OCI-LY7 (cell line): ENCODE measurements at regions not wholly inside any gene's neighbourhood (a gene's known extent, or its start where the extent isn't known, plus 50 kb on each side); places are given as distances from the start of the nearest gene placed in this dataset.

ENCODE experiments used
- BruUV-seq: library from RNA; stranded (reverse); fragments of 400-500 nt; replicated peaks from 2 replicates; lab custom pipeline; 2021; lab: Mats Ljungman, UMichigan
- CTCF ChIA-PET: fragments of 300-600 bp; sonication (Branson Sonifier 250); formaldehyde crosslinking; loops from one replicate; lab custom pipeline; 2022; ENCODE audit warnings: antibody characterized with exemption; ENCODE audit not compliant: unreplicated experiment; lab: Charles Lee
- POLR2A ChIA-PET: fragments of 300-600 bp; sonication (Branson Sonifier 250); formaldehyde crosslinking; loops from one replicate; lab custom pipeline; 2022; ENCODE audit warnings: antibody characterized with exemption; lab: Charles Lee
- DNase-seq: peaks from one replicate; pipeline ENCODE4 v3.0.0-alpha.2; 2015; ENCODE audit warnings: low spot score
- H2AFZ ChIP-seq: fragments of 200-600 bp; sonication (generic), shearing (Covaris generic); 2 replicates; pipeline ENCODE4 v1.6.1; 2014; ENCODE audit warnings: mild to moderate bottlenecking, antibody characterized with exemption, low read length, moderate library complexity
- H3K27ac ChIP-seq: fragments of 200-600 bp; sonication (generic); 2 replicates; pipeline ENCODE4 v1.5.1; 2014; ENCODE audit warnings: mixed run types, low read depth, mild to moderate bottlenecking, moderate library complexity, low read length, inconsistent platforms; ENCODE audit not compliant: poor library complexity, severe bottlenecking
- H3K36me3 ChIP-seq: fragments of 200-600 bp; sonication (generic); 2 replicates; pipeline ENCODE4 v1.6.1; 2014; ENCODE audit warnings: mild to moderate bottlenecking, antibody characterized with exemption, low read length, moderate library complexity, mixed read lengths; ENCODE audit not compliant: insufficient read depth
- H3K4me1 ChIP-seq: fragments of 200-600 bp; sonication (generic); 2 replicates; pipeline ENCODE4 v1.5.1; 2014; ENCODE audit warnings: mild to moderate bottlenecking, low read length; ENCODE audit not compliant: insufficient read depth, poor library complexity, severe bottlenecking
- H3K4me2 ChIP-seq: fragments of 200-600 bp; sonication (generic); 2 replicates; pipeline ENCODE4 v1.6.1; 2014; ENCODE audit warnings: mild to moderate bottlenecking, low read length
- H3K4me3 ChIP-seq: fragments of 200-600 bp; sonication (generic); 2 replicates; pipeline ENCODE4 v1.5.1; 2014; ENCODE audit warnings: mild to moderate bottlenecking, low read depth, low read length; ENCODE audit not compliant: poor library complexity, severe bottlenecking
- H3K79me2 ChIP-seq: fragments of 200-600 bp; sonication (generic); 2 replicates; pipeline ENCODE4 v1.6.1; 2016; ENCODE audit warnings: low read depth, mild to moderate bottlenecking, low read length, moderate library complexity, mixed read lengths; ENCODE audit not compliant: insufficient read depth
- H3K9me2 ChIP-seq: fragments of 200-600 bp; sonication (generic); 2 replicates; pipeline ENCODE4 v1.6.1; 2016; ENCODE audit warnings: mild to moderate bottlenecking, low read length, mixed read lengths; ENCODE audit not compliant: insufficient read depth
- H3K9me3 ChIP-seq: fragments of 200-600 bp; sonication (generic); 2 replicates; pipeline ENCODE4 v1.6.1; 2014; ENCODE audit warnings: mild to moderate bottlenecking, mixed run types, low read length, mixed read lengths
- H4K20me1 ChIP-seq: fragments of 200-600 bp; sonication (generic); 2 replicates; pipeline ENCODE4 v1.6.1; 2014; ENCODE audit warnings: mild to moderate bottlenecking, antibody characterized with exemption, low read length, moderate library complexity, mixed read lengths; ENCODE audit not compliant: insufficient read depth
- EZH2phosphoT487 ChIP-seq: fragments of 200-600 bp; sonication (generic); IDR thresholded peaks from 2 replicates; pipeline ENCODE4 v1.6.1; 2018; ENCODE audit warnings: low read depth, borderline replicate concordance, mild to moderate bottlenecking, mixed run types, antibody characterized with exemption, low read length, moderate library complexity, mixed read lengths
- intact Hi-C: fragments of 100-400 bp; cut with micrococcal nuclease; formaldehyde crosslinking; loops from one replicate; pipeline ENCODE4 v1.10.0; 2022; ENCODE audit not compliant: unreplicated experiment
- TF ChIP-seq, protein P1 (sequence below): fragments of 200-600 bp; sonication (generic); conservative IDR thresholded peaks from 2 replicates; pipeline ENCODE4 v1.5.1; 2014; ENCODE audit warnings: mild to moderate bottlenecking, antibody characterized with exemption, low read length, moderate library complexity, mixed read lengths

DNA sequence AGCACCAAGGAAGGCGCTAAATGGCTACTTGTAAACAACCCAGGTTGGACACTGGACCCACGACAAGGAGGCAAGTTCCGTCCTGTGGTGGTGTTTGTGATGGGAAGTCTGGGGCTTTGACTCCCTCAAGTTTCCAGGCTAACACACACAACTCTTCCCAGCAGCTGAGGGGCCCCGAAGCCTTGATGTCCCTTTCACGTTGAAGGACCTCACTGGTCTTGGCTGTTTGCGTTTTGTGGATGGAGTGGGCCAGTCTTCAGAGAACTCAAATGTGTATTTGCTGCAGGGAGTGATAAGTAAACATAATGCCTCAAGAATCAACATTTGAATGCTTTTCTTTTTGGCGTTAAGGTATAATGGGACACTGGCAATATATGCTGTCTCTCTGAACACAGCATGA, 199.2 kb downstream of the TM9SF2 start:
- no peaks in the 10 kb centered on the region for H3K79me2 ChIP-seq
- no peak overlapping the region for H3K27ac ChIP-seq
- H3K36me3 ChIP-seq, result no peaks in the 10 kb centered on the region
- no peak overlapping the region for H3K4me2 ChIP-seq
- CTCF ChIA-PET, result no interaction called here
- H3K4me1 ChIP-seq, result no peaks in the 10 kb centered on the region
- H3K9me2 ChIP-seq, result no peaks in the 10 kb centered on the region
- TF ChIP-seq EZH2phosphoT487, result no peak
- TF ChIP-seq, protein P1, sequence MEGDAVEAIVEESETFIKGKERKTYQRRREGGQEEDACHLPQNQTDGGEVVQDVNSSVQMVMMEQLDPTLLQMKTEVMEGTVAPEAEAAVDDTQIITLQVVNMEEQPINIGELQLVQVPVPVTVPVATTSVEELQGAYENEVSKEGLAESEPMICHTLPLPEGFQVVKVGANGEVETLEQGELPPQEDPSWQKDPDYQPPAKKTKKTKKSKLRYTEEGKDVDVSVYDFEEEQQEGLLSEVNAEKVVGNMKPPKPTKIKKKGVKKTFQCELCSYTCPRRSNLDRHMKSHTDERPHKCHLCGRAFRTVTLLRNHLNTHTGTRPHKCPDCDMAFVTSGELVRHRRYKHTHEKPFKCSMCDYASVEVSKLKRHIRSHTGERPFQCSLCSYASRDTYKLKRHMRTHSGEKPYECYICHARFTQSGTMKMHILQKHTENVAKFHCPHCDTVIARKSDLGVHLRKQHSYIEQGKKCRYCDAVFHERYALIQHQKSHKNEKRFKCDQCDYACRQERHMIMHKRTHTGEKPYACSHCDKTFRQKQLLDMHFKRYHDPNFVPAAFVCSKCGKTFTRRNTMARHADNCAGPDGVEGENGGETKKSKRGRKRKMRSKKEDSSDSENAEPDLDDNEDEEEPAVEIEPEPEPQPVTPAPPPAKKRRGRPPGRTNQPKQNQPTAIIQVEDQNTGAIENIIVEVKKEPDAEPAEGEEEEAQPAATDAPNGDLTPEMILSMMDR, result no peak
- no peak overlapping the region for H2AFZ ChIP-seq
- no peak overlapping the region for H3K4me3 ChIP-seq
- no peaks in the 10 kb centered on the region for H4K20me1 ChIP-seq
- no peak for DNase-seq
- intact Hi-C loops, result no loop called here
- no peaks in the 10 kb centered on the region for H3K9me3 ChIP-seq
- POLR2A ChIA-PET, result interaction anchor here (0.6 kb wide), 1 partner anchor 38 kb away, joined by 3 read pairs; no protein-coding TSS in a partner anchor
- BruUV-seq, result no TSS peak

GRCh38 chr13:99698816-99699099, 197.5 kb downstream of the TM9SF2 start:
- intact Hi-C loops, result no loop called here
- no peak overlapping the region for H3K4me2 ChIP-seq
- H4K20me1 ChIP-seq, result no peaks in the 10 kb centered on the region
- ChIA-PET POLR2A (interaction anchor here (0.6 kb wide), 1 partner anchor 16 kb away, joined by 4 read pairs; no protein-coding TSS in a partner anchor), CTCF (no interaction called here)
- BruUV-seq, result no TSS peak
- DNase-seq, result no peak
- no peaks in the 10 kb centered on the region for H3K9me3 ChIP-seq
- no peaks in the 10 kb centered on the region for H3K4me1 ChIP-seq
- H3K27ac ChIP-seq, result no peak overlapping the region
- H3K4me3 ChIP-seq, result no peak overlapping the region
- H3K9me2 ChIP-seq, result no peaks in the 10 kb centered on the region
- no peaks in the 10 kb centered on the region for H3K36me3 ChIP-seq
- no peaks in the 10 kb centered on the region for H3K79me2 ChIP-seq
- H2AFZ ChIP-seq, result no peak overlapping the region
- no peak for TF ChIP-seq EZH2phosphoT487
- TF ChIP-seq, protein P1, result no peak

DNA sequence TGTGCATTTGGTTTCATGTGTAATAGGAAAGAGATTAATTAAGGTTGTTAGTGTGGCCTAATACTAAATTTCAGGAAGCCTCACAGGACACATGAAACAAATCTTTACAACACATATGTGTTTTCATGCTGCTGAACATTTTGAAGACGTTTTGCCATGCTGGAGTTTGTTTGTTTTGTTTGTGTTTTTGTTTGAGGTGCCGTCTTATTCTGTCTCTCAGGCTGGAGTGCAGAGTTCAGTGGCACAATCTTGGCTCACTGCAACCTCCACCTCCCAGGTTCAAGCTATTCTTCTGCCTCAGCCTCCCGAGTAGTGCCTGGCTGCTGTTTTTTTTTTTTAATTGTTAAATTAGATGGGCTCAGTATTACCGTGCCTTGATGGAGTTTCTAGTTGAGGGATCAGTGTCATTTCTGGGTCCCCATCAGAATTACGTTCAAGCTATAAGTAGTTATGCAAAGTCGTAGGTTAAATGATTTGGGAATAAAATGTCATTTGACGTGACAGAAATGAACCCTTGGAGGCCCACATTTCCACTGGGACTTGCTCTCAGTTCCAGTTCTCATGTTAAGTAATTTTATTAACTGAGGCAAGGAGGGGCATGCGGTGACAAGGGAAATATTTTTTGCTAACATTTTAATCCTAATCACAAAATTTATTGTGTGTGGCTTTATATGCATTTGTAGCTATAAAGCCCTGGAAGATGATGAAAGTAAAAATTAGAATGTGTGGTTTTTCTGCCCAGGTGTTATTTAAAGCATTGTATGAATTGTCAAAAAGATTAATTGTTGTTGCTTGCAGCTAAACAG, 196.9 kb downstream of the TM9SF2 start:
- DNase-seq, result no peak
- CTCF ChIA-PET, result no interaction called here
- Histone ChIP-seq H3K4me1 (no peaks in the 10 kb centered on the region), H3K9me3 (no peaks in the 10 kb centered on the region), H2AFZ (no peak overlapping the region), H3K9me2 (no peaks in the 10 kb centered on the region), H3K27ac (no peak overlapping the region), H3K79me2 (no peaks in the 10 kb centered on the region), H3K4me3 (no peak overlapping the region), H4K20me1 (no peaks in the 10 kb centered on the region), H3K36me3 (no peaks in the 10 kb centered on the region), H3K4me2 (no peak overlapping the region)
- BruUV-seq, result no TSS peak
- intact Hi-C loops, result no loop called here
- POLR2A ChIA-PET, result interaction anchor here (0.6 kb wide), 1 partner anchor 17 kb away, joined by 4 read pairs; no protein-coding TSS in a partner anchor
- TF ChIP-seq, protein P1, result no peak
- no peak for TF ChIP-seq EZH2phosphoT487
